ENCODE measurements at regions not wholly inside any gene's neighbourhood (a gene's known extent, or its start where the extent isn't known, plus 50 kb on each side); places are given as distances from the start of the nearest gene placed in this dataset.
"Not testable (repeated sequence)": the region's sequence is repeated elsewhere in the genome, so short reads cannot be mapped to it uniquely, and the experiment has no call there.

DNA sequence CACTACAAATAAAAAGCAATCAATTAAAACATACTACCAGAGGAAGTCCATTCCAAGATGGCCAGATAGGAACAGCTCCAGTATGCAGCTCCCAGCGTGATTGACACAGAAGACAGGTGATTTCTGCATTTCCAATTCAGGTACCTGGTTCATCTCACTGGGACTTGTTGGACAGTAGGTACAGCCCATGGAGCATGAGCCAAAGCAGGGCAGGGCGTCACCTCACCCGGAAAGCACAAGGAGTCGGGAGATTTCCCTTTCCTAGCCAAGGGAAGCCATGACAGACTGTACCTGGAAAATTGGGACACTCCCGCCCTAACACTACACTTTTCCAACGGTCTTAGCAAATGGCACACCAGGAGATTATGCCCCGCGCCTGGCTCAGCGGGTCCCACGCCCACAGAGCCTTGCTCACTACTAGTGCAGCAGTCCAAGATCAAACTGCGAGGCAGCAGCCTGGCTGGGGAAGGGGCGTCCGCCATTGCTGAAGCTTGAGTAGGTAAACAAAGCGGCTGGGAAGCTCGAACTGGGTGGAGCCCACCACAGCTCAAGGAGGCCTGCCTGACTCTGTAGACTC is 106.0 kb downstream of the BUD13 start:
- DNase-seq: not testable (repeated sequence)

DNA sequence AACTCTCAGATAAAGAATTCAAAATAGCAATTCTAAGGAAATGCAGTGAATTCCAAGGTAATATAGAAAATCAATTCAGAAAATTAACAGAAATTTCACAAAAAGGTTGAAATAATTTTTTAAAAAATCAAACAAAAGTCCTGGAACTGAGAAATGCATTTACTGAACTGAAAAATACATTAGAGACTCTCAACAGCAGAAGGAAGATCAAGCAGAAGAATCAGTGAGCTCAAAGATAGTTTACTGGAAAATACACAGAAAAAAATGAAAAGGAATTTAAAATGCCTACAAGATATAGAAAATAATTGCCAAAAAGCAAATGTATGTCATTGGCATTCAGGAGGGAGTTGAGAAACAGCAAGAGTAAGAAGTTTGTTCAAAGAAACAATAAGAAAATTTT is 107.3 kb downstream of the BUD13 start:
- DNase-seq: no peak

- DNase-seq: no peak
Observed at GRCh38 chr11:116661056-116661455, 111.7 kb downstream of the BUD13 start.

GRCh38 chr11:116660011-116660410 is 112.8 kb downstream of the BUD13 start:
- DNase-seq: no peak

DNA sequence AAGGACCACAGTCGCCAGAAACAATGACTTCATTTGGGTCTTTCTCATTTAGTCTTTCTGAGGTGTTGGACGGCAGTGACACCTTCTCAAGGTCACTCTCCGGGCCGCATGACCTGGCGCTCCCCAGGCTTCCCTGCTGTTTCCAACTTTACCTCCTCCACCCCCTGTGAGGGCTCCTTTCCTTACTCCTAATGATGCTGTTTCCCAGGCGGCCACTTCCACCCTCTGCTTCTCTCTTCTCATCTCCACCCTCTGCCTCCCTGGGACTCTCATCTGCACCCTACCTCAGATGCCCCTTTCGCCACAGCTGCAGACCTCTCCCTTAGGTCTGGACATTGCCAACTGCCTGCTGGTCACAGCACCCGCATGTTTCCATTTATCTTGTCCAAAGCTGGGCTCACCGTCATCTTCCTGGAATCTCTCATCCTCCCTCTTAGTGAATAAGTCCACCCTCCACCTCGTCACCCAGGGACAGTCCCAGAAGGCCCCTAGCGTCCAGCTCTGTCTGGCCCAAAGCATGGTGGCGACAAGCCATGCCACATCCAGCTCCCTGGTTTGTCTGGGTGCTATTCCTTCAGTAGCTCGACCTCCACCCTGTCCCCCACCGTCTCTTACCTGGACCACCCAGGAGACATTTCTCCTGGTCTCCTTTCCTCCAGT is 113.8 kb downstream of the BUD13 start:
- DNase-seq: no peak

GRCh38 chr11:116657842-116658825 is 114.7 kb downstream of the BUD13 start:
- no peak for DNase-seq

- no peak for DNase-seq
Observed at GRCh38 chr11:116656011-116656410, 116.8 kb downstream of the BUD13 start.

GRCh38 chr11:116654526-116654925 is 118.3 kb downstream of the BUD13 start:
- DNase-seq: no peak

DNA sequence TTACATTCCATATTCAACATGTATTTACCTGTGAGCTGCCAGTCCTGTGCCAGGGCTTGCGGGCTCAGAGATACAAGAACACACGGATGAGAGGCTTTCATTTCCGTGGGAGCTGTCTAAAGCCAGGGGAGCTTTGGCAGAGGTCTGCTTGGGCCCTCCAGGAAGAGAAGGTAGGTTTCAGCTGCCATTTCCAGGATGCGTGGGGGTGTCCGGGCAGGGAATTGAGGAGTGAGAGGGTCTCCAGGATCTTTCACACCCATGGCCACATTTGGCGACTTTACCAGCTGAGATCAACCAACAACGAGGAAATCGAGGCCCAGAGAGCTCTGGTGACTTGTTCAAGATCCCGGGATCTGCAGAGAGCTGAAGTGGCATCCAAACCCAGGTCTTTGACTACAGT is 119.6 kb downstream of the BUD13 start:
- DNase-seq: no peak

DNA sequence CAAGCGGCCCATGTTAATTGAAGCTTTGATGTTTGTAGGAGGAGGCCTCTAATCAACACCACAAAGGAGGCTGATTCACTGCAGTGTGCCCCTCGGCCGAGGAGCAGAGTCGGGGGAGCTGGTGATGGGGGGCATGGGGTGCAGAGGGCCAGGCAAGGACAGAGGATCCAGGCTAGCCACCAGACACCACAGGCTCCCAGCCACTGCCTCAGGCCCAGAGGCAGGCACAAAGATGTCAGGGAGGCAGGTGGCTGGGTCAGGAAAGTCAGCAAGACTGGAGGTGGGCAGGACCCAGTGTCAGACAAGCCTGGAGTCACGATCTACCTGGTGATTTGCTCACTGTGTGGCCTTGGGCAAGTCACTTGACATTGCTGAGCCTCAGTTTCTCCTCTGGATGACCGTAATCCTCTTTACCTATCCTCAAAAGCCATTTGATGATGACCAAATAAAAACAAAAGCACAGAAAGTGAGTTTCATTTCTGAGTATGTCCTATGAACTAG is 121.0 kb downstream of the BUD13 start:
- DNase-seq: no peak

- DNase-seq: no peak
Observed at GRCh38 chr11:116651098-116651736, 121.6 kb downstream of the BUD13 start.

DNA sequence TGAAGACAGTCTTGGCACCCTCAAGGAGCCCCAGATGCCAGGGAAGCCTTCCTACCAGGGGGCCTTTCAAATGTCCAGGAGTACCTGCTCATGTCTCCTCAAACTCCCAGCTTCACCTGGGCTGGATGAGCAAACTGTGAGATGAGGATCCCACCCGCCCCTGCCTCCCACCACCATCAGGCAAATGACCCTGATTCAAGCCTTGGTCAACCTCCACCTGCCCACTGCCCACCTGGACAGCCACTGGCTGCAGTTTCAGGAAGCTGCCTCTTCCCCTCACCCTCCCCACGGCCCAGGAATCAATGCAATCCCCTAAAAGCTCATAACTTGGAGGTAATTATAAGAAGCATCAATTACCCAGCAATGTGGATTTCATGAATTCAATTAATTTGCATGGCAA is 122.7 kb downstream of the BUD13 start:
- DNase-seq: no peak

DNA sequence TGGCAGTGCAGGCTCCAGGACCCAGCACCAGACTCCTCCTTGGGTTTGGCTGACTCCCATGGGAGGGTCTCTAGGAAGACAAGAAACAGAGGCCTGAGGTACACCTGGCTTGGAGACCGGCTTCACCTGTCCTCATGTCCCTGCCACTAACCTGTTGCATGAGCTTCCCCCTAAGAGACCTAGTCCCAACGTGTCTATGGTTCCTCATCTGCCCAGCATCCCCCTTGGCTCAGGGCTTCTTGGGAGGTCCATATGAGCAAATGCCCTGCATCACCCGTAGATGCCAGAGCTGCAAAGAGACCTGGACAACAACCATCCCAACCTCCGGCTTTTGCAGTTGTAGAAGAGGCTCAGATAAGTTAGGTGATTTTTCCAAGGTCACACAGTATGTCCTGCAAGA is 123.5 kb downstream of the BUD13 start:
- no peak for DNase-seq

DNA sequence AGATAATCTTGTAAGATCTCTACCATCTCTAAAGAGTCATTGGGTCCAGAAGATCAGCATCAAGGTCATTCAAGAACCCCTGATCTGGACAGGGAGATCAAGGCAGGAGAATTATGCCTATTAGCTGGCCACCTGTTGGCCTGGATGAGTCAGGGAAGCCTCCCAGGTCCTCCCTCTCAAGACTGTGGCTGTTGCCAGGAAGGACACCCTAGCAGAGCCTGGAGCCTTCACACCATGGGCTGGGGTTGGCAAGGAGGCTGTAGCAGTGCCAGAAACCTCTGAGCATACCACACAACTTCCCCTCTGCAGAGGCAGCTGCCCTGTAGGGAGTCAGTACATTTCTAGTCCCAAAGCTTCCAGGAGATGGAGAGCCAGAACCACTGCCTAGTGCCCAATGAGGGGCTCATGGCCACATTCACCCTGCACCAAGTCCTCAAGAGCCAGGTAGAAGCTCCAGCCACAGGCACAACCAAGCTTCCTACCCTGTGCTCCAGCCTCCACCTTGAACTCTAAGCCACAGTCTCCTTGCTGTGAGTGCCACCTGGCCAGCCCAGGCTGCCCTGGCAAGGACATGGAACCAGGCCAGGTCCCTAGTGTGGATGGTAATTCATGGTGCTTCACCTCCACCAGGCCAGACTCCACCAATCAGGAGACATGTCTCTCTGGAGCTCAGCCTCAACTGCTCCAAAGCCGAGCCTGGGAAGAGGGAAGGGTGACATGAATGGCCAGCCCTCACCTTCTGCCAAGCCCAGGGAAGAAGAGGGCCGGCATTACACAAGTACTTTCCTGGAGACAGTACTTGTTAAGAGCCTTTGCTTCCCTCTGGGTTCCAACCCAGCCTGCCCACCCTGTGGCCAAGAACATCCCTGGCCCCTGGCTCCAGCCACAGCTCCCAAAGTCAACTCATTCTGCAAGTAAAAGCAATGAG is 124.3 kb downstream of the BUD13 start:
- no peak for DNase-seq

- no peak for DNase-seq
Observed at GRCh38 chr11:116647305-116648080, 125.3 kb downstream of the BUD13 start.

DNA sequence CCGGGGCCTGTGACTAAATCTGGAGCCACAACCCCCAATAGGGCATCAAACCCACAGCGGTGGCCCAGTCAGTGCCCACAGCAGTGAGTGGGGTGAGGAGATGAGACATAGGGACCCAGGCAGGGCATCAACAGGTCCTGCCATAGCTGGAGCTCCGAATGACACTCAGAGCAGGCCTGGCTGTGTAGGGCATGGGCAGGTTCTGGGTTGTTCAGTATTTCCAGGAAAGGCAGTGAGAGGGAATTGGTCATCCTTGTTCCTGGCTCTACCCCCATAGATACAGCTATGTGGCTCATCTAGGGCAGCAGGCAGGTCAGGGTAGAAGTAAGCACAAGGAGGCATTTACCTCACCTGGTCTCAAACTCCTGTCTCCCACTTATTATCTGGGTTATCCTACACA is 126.6 kb downstream of the BUD13 start:
- DNase-seq: no peak

DNA sequence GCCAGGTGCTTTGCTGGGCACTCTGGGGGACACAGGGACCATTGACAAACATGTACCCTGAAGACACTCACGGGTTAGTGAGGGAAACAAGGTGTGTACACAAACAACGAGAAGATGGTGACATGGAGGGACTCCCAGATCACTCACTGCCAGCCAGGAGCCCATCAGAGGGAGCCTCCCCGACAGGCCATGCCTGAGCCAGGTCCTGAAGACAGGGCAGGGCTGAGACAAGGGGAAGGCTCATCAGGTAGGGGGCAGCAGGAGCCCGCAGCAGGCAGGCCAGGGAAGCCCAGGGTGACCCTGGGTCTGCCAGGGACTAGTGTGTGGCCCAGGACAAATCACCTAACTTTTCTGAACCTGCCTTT is 127.9 kb downstream of the BUD13 start:
- no peak for DNase-seq

DNA sequence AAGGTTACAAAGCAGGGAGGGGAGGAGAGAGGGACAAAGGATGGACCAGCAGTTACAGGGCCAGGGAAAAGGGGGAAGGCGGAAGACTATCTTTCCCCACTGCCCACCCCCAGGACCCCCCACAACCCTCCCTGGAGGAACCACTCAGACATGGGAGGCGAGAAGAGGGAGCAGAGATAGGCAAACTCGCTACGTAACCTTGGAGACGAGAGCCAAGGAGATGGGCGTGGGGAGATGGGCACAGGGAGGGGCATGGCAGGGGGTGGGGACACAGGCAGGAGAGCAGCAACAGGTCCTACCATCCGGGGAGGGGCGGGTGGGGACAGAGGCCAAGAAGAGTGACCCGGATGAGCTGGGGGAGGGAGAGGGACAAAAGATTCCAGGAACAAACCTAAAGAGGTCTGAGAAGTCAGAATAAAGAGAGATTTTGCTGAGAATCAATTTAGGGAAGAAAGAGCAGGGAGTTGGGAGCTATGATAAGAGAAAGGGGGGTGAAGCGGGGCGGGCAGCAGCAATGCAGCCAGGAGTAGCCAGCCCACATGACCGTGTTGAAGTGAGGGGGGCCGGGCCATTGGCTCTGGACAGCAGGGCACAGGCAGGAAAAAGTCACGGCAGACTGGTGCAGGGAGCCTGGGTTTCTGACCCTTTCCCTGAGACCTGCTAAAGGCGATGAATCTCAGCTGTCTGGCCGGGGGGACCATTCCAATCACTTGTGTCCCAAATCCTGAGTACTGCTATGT is 128.4 kb downstream of the BUD13 start:
- no peak for DNase-seq

DNA sequence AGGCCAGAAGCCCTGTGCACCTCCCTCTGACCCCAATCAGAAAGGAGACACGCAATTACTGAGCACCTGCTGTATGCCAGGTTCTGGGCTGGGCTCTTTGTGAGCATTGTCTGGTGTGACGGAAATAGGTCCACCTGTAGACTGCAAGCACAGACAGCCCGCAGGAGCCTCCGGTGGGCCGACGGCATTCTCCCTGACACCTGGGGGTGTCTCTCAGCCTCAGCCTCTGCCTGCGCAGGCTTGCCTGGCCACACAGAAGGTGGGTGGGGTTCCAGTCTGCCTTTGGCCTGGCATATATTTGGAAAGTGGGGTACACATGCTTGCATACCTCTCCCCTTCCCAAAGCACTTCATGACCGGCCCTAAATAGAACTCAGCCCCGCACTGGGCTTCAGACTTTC is 129.3 kb downstream of the BUD13 start:
- DNase-seq: no peak

- DNase-seq: no peak
Observed at GRCh38 chr11:116642902-116643301, 129.9 kb downstream of the BUD13 start.

DNA sequence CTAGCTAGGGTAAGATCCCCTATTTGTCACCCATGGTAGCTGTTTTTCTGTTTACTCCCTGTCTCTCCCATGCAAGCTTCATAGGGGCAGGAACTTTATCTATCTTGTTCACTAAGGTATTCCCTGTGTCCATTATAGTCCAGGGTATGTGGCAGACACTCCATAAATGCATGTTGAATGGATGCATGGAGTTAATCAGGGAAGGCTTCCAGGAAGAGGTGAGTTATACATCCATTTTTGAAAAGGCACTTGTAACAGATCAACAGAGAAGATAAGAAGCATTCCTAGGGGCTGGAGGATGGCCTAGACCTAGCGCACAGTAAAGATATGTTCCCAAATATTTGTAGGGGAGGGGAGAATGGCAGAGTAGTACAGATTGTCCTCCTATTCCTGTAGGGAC is 130.3 kb downstream of the BUD13 start:
- no peak for DNase-seq

Measured in RPMI8226 (cell line).